GM13976 (cell line): ENCODE measurements at regions not wholly inside any gene's neighbourhood (a gene's known extent, or its start where the extent isn't known, plus 50 kb on each side); places are given as distances from the start of the nearest gene placed in this dataset.

Source experiments
- DNase-seq: peaks from one replicate; pipeline ENCODE4 v3.0.0; 2012; ENCODE audit warnings: low spot score
- in situ Hi-C: fragments of 300-500 bp; cut with MboI; formaldehyde crosslinking; loops from one replicate; pipeline ENCODE4 v1.12.0; 2022; ENCODE audit warnings: low sequenced_read_pairs, mixed read lengths, inconsistent platforms; ENCODE audit not compliant: unreplicated experiment
- TF ChIP-seq, protein P1 (sequence below): IDR thresholded peaks from 2 replicates; pipeline ENCODE4 v1.5.1; 2012; ENCODE audit warnings: borderline replicate concordance, mild to moderate bottlenecking; ENCODE audit not compliant: insufficient read depth; ENCODE audit errors: extremely low read depth, missing control alignments, control extremely low read depth

DNA sequence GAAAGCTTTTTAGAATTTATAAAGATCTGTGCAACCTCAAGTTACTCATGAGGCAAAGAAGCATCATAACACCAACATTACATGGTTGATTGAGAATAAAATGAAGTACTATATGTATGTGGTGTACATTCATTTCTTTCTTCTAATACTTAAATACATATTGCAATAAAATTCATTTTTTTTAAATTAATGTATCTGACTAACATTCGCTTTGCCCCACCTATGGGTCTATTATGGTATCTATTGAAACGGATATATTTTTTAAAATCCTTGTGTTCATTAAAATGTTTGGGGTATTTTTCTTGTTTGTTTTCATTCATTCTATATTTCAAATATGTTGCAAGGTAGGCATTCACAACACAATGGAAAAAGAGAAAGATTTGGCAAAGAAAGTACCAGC lies 237.5 kb downstream of the DSEL start:
- in situ Hi-C loops = no loop called here
- no peak for DNase-seq
- TF ChIP-seq, protein P1, sequence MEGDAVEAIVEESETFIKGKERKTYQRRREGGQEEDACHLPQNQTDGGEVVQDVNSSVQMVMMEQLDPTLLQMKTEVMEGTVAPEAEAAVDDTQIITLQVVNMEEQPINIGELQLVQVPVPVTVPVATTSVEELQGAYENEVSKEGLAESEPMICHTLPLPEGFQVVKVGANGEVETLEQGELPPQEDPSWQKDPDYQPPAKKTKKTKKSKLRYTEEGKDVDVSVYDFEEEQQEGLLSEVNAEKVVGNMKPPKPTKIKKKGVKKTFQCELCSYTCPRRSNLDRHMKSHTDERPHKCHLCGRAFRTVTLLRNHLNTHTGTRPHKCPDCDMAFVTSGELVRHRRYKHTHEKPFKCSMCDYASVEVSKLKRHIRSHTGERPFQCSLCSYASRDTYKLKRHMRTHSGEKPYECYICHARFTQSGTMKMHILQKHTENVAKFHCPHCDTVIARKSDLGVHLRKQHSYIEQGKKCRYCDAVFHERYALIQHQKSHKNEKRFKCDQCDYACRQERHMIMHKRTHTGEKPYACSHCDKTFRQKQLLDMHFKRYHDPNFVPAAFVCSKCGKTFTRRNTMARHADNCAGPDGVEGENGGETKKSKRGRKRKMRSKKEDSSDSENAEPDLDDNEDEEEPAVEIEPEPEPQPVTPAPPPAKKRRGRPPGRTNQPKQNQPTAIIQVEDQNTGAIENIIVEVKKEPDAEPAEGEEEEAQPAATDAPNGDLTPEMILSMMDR = no peak

DNA sequence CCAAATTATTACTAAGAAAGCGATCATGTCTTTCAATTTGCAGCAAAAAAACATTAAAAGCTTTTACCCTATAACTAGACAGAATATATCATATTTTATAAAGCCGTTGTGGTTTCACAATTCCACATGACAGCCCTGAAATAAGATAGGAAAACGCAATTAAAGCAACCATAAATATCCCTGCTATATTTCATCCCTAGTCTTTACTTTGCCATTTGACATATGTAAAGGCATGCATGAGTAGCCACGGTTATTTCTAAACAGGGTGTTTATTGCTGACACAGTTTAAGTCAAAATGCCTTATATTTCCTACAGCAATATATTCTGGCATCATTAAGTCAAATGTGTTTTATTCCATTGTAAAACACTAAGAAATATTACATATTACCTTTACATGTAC lies 239.9 kb downstream of the DSEL start:
- in situ Hi-C loops = no loop called here
- DNase-seq = no peak
- TF ChIP-seq, protein P1 = no peak

DNA sequence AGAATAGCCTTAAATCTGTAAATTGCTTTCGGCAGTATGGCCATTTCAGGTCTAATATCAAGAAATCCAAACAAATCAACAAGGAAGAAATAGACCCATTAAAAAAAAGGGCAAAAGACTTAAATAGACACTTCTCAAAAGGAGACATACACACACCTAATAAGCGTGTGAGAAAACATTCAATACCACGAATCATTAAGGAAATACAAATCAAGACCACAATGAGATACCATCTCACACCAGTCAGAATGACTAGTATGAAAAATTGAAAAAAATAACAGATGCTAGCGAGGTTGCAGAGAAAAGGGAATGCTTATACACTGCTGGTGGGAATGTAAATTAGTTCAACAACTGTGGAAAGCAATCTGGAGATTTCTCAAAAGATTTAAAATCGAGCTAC lies 243.2 kb downstream of the DSEL start:
- TF ChIP-seq, protein P1 = no peak
- DNase-seq = no peak
- in situ Hi-C loops = no loop called here

DNA sequence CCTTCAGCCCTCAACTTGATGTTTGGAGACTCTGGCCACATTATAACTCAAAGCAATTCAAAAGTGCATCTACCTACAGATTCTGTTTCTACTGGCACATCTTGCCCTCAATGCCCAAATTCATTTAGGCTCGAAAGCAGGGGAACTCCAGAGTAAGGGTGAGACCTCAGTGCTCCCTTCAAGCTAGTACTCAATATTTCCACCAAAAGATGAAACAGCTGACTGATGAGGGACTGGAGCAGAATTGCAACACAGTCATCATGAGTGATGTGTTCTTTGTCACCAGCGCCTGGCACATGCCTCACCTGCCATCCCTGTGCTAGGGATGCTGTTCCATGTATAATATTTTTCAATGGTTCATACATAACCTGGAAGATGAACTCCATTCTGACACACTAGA lies 247.3 kb downstream of the DSEL start:
- in situ Hi-C loops = no loop called here
- DNase-seq = no peak
- TF ChIP-seq, protein P1 = no peak

DNA sequence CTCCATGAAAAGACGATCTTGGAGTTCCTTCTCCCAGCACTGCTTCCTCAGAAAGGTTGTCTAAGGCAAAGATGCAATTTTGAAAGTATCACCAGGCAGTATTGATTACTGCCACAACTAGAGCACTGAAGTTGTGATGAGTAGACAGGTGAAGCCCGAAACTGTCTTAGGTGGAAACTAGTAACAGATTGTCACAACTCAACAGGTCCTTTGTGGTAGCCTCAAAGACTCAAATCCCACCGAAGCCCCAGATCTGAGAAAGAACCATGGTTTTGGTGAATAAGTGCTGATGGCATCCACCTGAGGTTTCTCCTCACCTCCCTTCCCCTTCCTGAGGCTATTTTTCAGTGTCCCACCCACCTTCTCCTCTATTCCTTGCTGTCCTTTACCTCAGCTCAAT lies 248.0 kb downstream of the DSEL start:
- in situ Hi-C loops = no loop called here
- TF ChIP-seq, protein P1 = no peak
- no peak for DNase-seq

DNA sequence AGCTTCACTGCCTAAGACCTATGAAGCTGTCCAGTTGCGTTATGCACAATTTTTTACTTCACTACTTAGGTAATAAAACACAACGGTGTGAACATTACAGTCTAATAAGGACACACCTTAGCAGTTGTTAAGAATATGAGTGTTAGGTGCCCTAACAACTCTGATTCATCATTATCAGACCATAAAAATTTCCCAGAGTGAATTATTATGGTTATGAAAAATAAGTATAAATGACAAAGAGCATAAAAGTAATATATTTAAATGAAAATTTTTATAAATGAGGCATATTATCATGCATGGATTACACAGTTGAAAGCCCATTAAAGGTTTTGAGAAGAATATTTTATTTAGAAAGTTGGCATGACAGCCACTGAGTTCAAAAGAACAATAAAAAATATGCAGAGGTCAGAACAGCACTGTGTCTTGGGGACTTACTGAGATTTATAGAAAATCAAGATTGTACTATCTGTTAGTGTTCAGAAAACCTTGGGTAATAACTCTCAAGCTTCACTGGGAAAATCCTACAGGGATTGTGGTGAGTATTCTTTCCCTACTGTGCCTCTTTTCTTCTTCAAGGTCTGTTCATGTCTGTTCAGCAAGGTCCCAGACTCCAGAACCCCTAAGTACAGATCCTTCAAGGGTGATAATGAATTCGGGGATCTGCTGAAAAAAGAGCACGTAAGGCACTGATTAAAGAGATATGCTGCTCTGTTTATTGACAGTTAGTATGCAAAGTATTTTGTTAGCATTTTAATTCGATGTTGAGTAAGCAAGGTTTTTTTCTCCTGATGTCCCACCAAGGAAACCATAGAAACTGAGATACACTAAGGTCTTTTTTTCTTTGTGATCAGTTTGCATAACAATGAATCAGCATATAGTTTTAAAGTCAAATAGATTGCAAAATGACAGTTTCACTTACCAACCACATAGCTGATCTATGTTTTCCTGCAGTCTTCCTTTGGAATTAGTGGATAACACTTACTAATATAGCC lies 250.0 kb downstream of the DSEL start:
- in situ Hi-C loops = no loop called here
- TF ChIP-seq, protein P1 = no peak
- DNase-seq = no peak
